ENCODE measurements at regions not wholly inside any gene's neighbourhood (a gene's known extent, or its start where the extent isn't known, plus 50 kb on each side); places are given as distances from the start of the nearest gene placed in this dataset.

GRCh38 chr1:29961293-29962059, 725.2 kb downstream of the PTPRU start:
- no peak overlapping the region for H3K9ac ChIP-seq (ENCODE audit: low read length)
- no peaks in the 10 kb centered on the region for H3K79me2 ChIP-seq (ENCODE audit: low read length)
- no peak for DNase-seq
- no peaks in the 10 kb centered on the region for H4K20me1 ChIP-seq (ENCODE audit: insufficient read depth, low read depth, low read length)
- no peak overlapping the region for H3K4me2 ChIP-seq (ENCODE audit: low read depth, low read length, poor library complexity, severe bottlenecking)
- H3K4me1 ChIP-seq (ENCODE audit: low read length): no peaks in the 10 kb centered on the region
- no peaks in the 10 kb centered on the region for H3K9me2 ChIP-seq (replicated peaks; ENCODE audit: insufficient read depth, low read length)
- H2AFZ ChIP-seq (ENCODE audit: low read length): no peak overlapping the region
- H3K27me3 ChIP-seq (ENCODE audit: low read length): no peaks in the 10 kb centered on the region
- no peak overlapping the region for H3K4me3 ChIP-seq (ENCODE audit: low read length)
- H3K9me3 ChIP-seq (ENCODE audit: low read length): no peaks in the 10 kb centered on the region
- no peaks in the 10 kb centered on the region for H3K36me3 ChIP-seq (ENCODE audit: insufficient read depth, low read length)
- H3K27ac ChIP-seq (ENCODE audit: low read length): no peak overlapping the region

- no peaks in the 10 kb centered on the region for H3K9me2 ChIP-seq (replicated peaks; ENCODE audit: insufficient read depth, low read length)
- H4K20me1 ChIP-seq (ENCODE audit: insufficient read depth, low read depth, low read length): no peaks in the 10 kb centered on the region
- no peaks in the 10 kb centered on the region for H3K4me1 ChIP-seq (ENCODE audit: low read length)
- no peak overlapping the region for H3K4me3 ChIP-seq (ENCODE audit: low read length)
- H3K9ac ChIP-seq (ENCODE audit: low read length): no peak overlapping the region
- H3K27me3 ChIP-seq (ENCODE audit: low read length): no peaks in the 10 kb centered on the region
- no peak overlapping the region for H3K27ac ChIP-seq (ENCODE audit: low read length)
- no peak for DNase-seq
- no peak overlapping the region for H3K4me2 ChIP-seq (ENCODE audit: low read depth, low read length, poor library complexity, severe bottlenecking)
- H2AFZ ChIP-seq (ENCODE audit: low read length): no peak overlapping the region
- no peaks in the 10 kb centered on the region for H3K36me3 ChIP-seq (ENCODE audit: insufficient read depth, low read length)
- no peaks in the 10 kb centered on the region for H3K9me3 ChIP-seq (ENCODE audit: low read length)
- H3K79me2 ChIP-seq (ENCODE audit: low read length): no peaks in the 10 kb centered on the region
These were observed 724.6 kb downstream of the PTPRU start for GRCh38 chr1:29960876-29961275.

GRCh38 chr1:29960156-29960755, 723.9 kb downstream of the PTPRU start:
- Histone ChIP-seq H3K27me3 (ENCODE audit: low read length) (no peaks in the 10 kb centered on the region), H3K9me2 (replicated peaks; ENCODE audit: insufficient read depth, low read length) (no peaks in the 10 kb centered on the region), H3K9me3 (ENCODE audit: low read length) (no peaks in the 10 kb centered on the region), H2AFZ (ENCODE audit: low read length) (no peak overlapping the region), H3K4me3 (ENCODE audit: low read length) (no peak overlapping the region), H3K36me3 (ENCODE audit: insufficient read depth, low read length) (no peaks in the 10 kb centered on the region), H3K4me1 (ENCODE audit: low read length) (no peaks in the 10 kb centered on the region), H4K20me1 (ENCODE audit: insufficient read depth, low read depth, low read length) (no peaks in the 10 kb centered on the region), H3K27ac (ENCODE audit: low read length) (no peak overlapping the region), H3K4me2 (ENCODE audit: low read depth, low read length, poor library complexity, severe bottlenecking) (no peak overlapping the region), H3K79me2 (ENCODE audit: low read length) (no peaks in the 10 kb centered on the region), H3K9ac (ENCODE audit: low read length) (no peak overlapping the region)
- DNase-seq: no peak

GRCh38 chr1:29959356-29959755, 723.0 kb downstream of the PTPRU start:
- Histone ChIP-seq H3K4me1 (ENCODE audit: low read length) (no peaks in the 10 kb centered on the region), H3K9me2 (replicated peaks; ENCODE audit: insufficient read depth, low read length) (no peaks in the 10 kb centered on the region), H4K20me1 (ENCODE audit: insufficient read depth, low read depth, low read length) (no peaks in the 10 kb centered on the region), H3K27me3 (ENCODE audit: low read length) (no peaks in the 10 kb centered on the region), H3K4me2 (ENCODE audit: low read depth, low read length, poor library complexity, severe bottlenecking) (no peak overlapping the region), H3K27ac (ENCODE audit: low read length) (no peak overlapping the region), H3K36me3 (ENCODE audit: insufficient read depth, low read length) (no peaks in the 10 kb centered on the region), H3K4me3 (ENCODE audit: low read length) (no peak overlapping the region), H2AFZ (ENCODE audit: low read length) (no peak overlapping the region), H3K79me2 (ENCODE audit: low read length) (no peaks in the 10 kb centered on the region), H3K9ac (ENCODE audit: low read length) (no peak overlapping the region), H3K9me3 (ENCODE audit: low read length) (no peaks in the 10 kb centered on the region)
- no peak for DNase-seq

GRCh38 chr1:29958271-29958670, 721.9 kb downstream of the PTPRU start:
- no peaks in the 10 kb centered on the region for H4K20me1 ChIP-seq (ENCODE audit: insufficient read depth, low read depth, low read length)

GRCh38 chr1:29956349-29957030, 720.2 kb downstream of the PTPRU start:
- H3K9me2 ChIP-seq (replicated peaks; ENCODE audit: insufficient read depth, low read length): no peaks in the 10 kb centered on the region
- DNase-seq: no peak
- no peak overlapping the region for H3K4me3 ChIP-seq (ENCODE audit: low read length)
- no peaks in the 10 kb centered on the region for H3K27me3 ChIP-seq (ENCODE audit: low read length)
- H2AFZ ChIP-seq (ENCODE audit: low read length): no peak overlapping the region
- no peaks in the 10 kb centered on the region for H3K9me3 ChIP-seq (ENCODE audit: low read length)
- no peak overlapping the region for H3K4me2 ChIP-seq (ENCODE audit: low read depth, low read length, poor library complexity, severe bottlenecking)
- H3K4me1 ChIP-seq (ENCODE audit: low read length): no peaks in the 10 kb centered on the region
- no peaks in the 10 kb centered on the region for H4K20me1 ChIP-seq (ENCODE audit: insufficient read depth, low read depth, low read length)
- no peaks in the 10 kb centered on the region for H3K36me3 ChIP-seq (ENCODE audit: insufficient read depth, low read length)
- H3K79me2 ChIP-seq (ENCODE audit: low read length): no peaks in the 10 kb centered on the region
- no peak overlapping the region for H3K27ac ChIP-seq (ENCODE audit: low read length)
- H3K9ac ChIP-seq (ENCODE audit: low read length): no peak overlapping the region

More at GRCh38 chr1:29958271-29958670, 721.9 kb downstream of the PTPRU start:
- Histone ChIP-seq H3K9me2 (replicated peaks; ENCODE audit: insufficient read depth, low read length) (no peaks in the 10 kb centered on the region), H3K79me2 (ENCODE audit: low read length) (no peaks in the 10 kb centered on the region), H3K9ac (ENCODE audit: low read length) (no peak overlapping the region), H3K4me3 (ENCODE audit: low read length) (no peak overlapping the region), H3K27me3 (ENCODE audit: low read length) (no peaks in the 10 kb centered on the region), H3K9me3 (ENCODE audit: low read length) (no peaks in the 10 kb centered on the region), H3K36me3 (ENCODE audit: insufficient read depth, low read length) (no peaks in the 10 kb centered on the region), H3K27ac (ENCODE audit: low read length) (no peak overlapping the region), H3K4me2 (ENCODE audit: low read depth, low read length, poor library complexity, severe bottlenecking) (no peak overlapping the region), H2AFZ (ENCODE audit: low read length) (no peak overlapping the region), H3K4me1 (ENCODE audit: low read length) (no peaks in the 10 kb centered on the region)
- DNase-seq: no peak

GRCh38 chr1:29954591-29954990, 718.3 kb downstream of the PTPRU start:
- Histone ChIP-seq H3K36me3 (ENCODE audit: insufficient read depth, low read length) (no peaks in the 10 kb centered on the region), H3K9me2 (replicated peaks; ENCODE audit: insufficient read depth, low read length) (no peaks in the 10 kb centered on the region), H3K27ac (ENCODE audit: low read length) (no peak overlapping the region), H4K20me1 (ENCODE audit: insufficient read depth, low read depth, low read length) (no peaks in the 10 kb centered on the region), H2AFZ (ENCODE audit: low read length) (no peak overlapping the region), H3K4me3 (ENCODE audit: low read length) (no peak overlapping the region), H3K9me3 (ENCODE audit: low read length) (no peaks in the 10 kb centered on the region), H3K4me2 (ENCODE audit: low read depth, low read length, poor library complexity, severe bottlenecking) (no peak overlapping the region), H3K4me1 (ENCODE audit: low read length) (no peaks in the 10 kb centered on the region), H3K27me3 (ENCODE audit: low read length) (no peaks in the 10 kb centered on the region), H3K9ac (ENCODE audit: low read length) (no peak overlapping the region), H3K79me2 (ENCODE audit: low read length) (no peaks in the 10 kb centered on the region)
- DNase-seq: no peak

GRCh38 chr1:29953961-29954360, 717.6 kb downstream of the PTPRU start:
- no peaks in the 10 kb centered on the region for H3K9me2 ChIP-seq (replicated peaks; ENCODE audit: insufficient read depth, low read length)
- H3K9ac ChIP-seq (ENCODE audit: low read length): no peak overlapping the region
- H3K79me2 ChIP-seq (ENCODE audit: low read length): no peaks in the 10 kb centered on the region
- H3K36me3 ChIP-seq (ENCODE audit: insufficient read depth, low read length): no peaks in the 10 kb centered on the region
- no peak for DNase-seq
- H3K27ac ChIP-seq (ENCODE audit: low read length): no peak overlapping the region
- no peaks in the 10 kb centered on the region for H4K20me1 ChIP-seq (ENCODE audit: insufficient read depth, low read depth, low read length)
- no peak overlapping the region for H2AFZ ChIP-seq (ENCODE audit: low read length)
- no peak overlapping the region for H3K4me3 ChIP-seq (ENCODE audit: low read length)
- H3K9me3 ChIP-seq (ENCODE audit: low read length): no peaks in the 10 kb centered on the region
- no peaks in the 10 kb centered on the region for H3K27me3 ChIP-seq (ENCODE audit: low read length)
- no peak overlapping the region for H3K4me2 ChIP-seq (ENCODE audit: low read depth, low read length, poor library complexity, severe bottlenecking)
- no peaks in the 10 kb centered on the region for H3K4me1 ChIP-seq (ENCODE audit: low read length)
